Mammary epithelial cell (primary cell): ENCODE measurements at regions not wholly inside any gene's neighbourhood (a gene's known extent, or its start where the extent isn't known, plus 50 kb on each side); places are given as distances from the start of the nearest gene placed in this dataset.

Source experiments
- CTCF ChIP-seq, 2 donors: IDR thresholded peaks in 1 of 2; conservative IDR thresholded peaks in 1 of 2; 2 replicates each; pipeline ENCODE4 v1.5.1; 2011 to 2012; ENCODE audit warnings: inconsistent platforms in 2 of 2, low read length in 2 of 2, mild to moderate bottlenecking in 2 of 2, control low read depth in 1 of 2, low read depth in 1 of 2; ENCODE audit not compliant: insufficient read depth in 1 of 2; ENCODE audit errors: extremely low read depth in 1 of 2
- EZH2 ChIP-seq: IDR thresholded peaks from 2 replicates; pipeline ENCODE4 v1.6.1; 2012; ENCODE audit warnings: low read length, inconsistent platforms, borderline replicate concordance

DNA sequence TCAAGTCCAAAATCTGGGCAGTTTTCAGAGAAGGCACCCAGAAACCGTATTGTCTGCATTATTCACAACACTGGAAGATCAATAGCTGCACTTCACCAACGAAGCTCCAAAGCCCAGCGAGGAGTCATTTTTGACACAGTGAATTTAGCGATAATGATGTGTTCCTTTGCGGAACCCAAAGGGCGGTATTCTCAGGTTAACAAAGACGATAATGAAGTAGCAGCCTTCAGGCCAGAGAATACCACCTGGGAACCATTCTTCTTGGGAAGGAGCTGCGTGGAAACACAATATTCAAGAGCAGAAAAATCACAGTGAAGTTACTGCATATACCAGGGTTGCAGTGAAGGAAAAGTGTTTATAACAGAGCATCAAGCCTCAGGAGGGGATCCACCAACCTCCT, 381.0 kb downstream of the TOX3 start:
- TF ChIP-seq CTCF (conservative IDR thresholded peaks at IDR 0.05 in 1 of 2, IDR thresholded peaks at IDR 0.05 in 1 of 2; ENCODE audit: extremely low read depth in 1 of 2, insufficient read depth in 1 of 2, low read depth in 1 of 2, low read length in 2 of 2) (no peak), EZH2 (no peak)
